ENCODE measurements at regions not wholly inside any gene's neighbourhood (a gene's known extent, or its start where the extent isn't known, plus 50 kb on each side); places are given as distances from the start of the nearest gene placed in this dataset.

DNA sequence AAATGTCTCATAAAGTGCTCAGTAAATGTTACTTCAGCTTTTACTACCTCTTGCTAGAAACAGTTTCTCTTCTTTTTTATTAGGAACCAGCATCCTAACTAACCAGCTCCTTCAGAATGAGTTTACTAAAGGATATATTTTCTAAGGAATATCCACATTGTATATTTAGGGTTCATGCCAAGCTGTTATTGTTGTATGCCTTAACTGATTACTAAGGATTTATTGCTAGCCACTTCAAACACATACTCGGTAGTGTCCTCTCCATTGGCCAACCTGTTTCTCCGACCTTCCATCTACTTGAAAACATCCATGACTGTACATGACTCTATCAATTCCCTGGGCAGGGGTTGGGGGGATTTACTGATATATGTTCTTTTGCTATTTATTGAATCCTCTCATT lies 906.3 kb upstream of the SORCS1 start:
- TF ChIP-seq SP1 (IDR thresholded peaks at IDR 0.05): no peak
- no peak for TF ChIP-seq FOXA1 (IDR thresholded peaks at IDR 0.05)
- no peak for TF ChIP-seq LEF1 (IDR thresholded peaks at IDR 0.05; ENCODE audit: borderline replicate concordance)
- no peak for TF ChIP-seq ELF4 (IDR thresholded peaks at IDR 0.05)
- TF ChIP-seq ARNT (IDR thresholded peaks at IDR 0.05): no peak

All from HEK293T (cell line).